Fibroblast of skin of abdomen (primary cell): ENCODE measurements at regions not wholly inside any gene's neighbourhood (a gene's known extent, or its start where the extent isn't known, plus 50 kb on each side); places are given as distances from the start of the nearest gene placed in this dataset.
"Not testable (repeated sequence)": the region's sequence is repeated elsewhere in the genome, so short reads cannot be mapped to it uniquely, and the experiment has no call there.

ENCODE experiments used
- DNase-seq: peaks from one replicate; pipeline ENCODE4 v3.0.0-alpha.2; 2013

GRCh38 chr16:51231702-51232101 is 80.6 kb upstream of the SALL1 start:
- no peak for DNase-seq

- not testable (repeated sequence) for DNase-seq
Measured at GRCh38 chr16:51230035-51230434, 79.0 kb upstream of the SALL1 start.

GRCh38 chr16:51228097-51228659 is 77.1 kb upstream of the SALL1 start:
- DNase-seq: no peak

- DNase-seq: no peak
Measured at GRCh38 chr16:51225878-51226277, 74.8 kb upstream of the SALL1 start.

- DNase-seq: no peak
Measured at GRCh38 chr16:51224317-51224716, 73.2 kb upstream of the SALL1 start.

GRCh38 chr16:51222016-51222415 is 70.9 kb upstream of the SALL1 start:
- DNase-seq: no peak

GRCh38 chr16:51211148-51211547 is 60.1 kb upstream of the SALL1 start:
- no peak for DNase-seq

GRCh38 chr16:51210087-51210486 is 59.0 kb upstream of the SALL1 start:
- DNase-seq: no peak

- no peak for DNase-seq
Measured at GRCh38 chr16:51201604-51202003, 50.5 kb upstream of the SALL1 start.
